ENCODE measurements at regions not wholly inside any gene's neighbourhood (a gene's known extent, or its start where the extent isn't known, plus 50 kb on each side); places are given as distances from the start of the nearest gene placed in this dataset.

GRCh38 chr11:24372491-24372890 lies 124.4 kb upstream of the LUZP2 start:
- no peak overlapping the region for H3K27ac ChIP-seq (ENCODE audit: insufficient read depth, low read length)
- H2AFZ ChIP-seq (ENCODE audit: low read length), result no peak overlapping the region
- no peak for DNase-seq (ENCODE audit: low read depth in 2 of 2)
- no peaks in the 10 kb centered on the region for H3K27me3 ChIP-seq (ENCODE audit: control insufficient read depth, insufficient read depth, low read length)
- no peaks in the 10 kb centered on the region for H3K4me1 ChIP-seq (ENCODE audit: control insufficient read depth, extremely low read depth, insufficient read depth, low read length)
- TF ChIP-seq EZH2 (IDR thresholded peaks at IDR 0.05; ENCODE audit: low read length, missing control alignments), result no peak
- TF ChIP-seq CTCF (conservative IDR thresholded peaks at IDR 0.05 in 1 of 2, IDR thresholded peaks at IDR 0.05 in 1 of 2; ENCODE audit: low read depth in 1 of 2, low read length in 2 of 2), result no peak
- no peaks in the 10 kb centered on the region for H3K79me2 ChIP-seq (ENCODE audit: control insufficient read depth, insufficient read depth, low read length)
- no peaks in the 10 kb centered on the region for H3K9me3 ChIP-seq (ENCODE audit: control insufficient read depth, insufficient read depth, low read depth, low read length)
- no peaks in the 10 kb centered on the region for H4K20me1 ChIP-seq (ENCODE audit: control insufficient read depth, extremely low read depth, insufficient read depth, low read length)
- no peak overlapping the region for H3K9ac ChIP-seq (ENCODE audit: insufficient read depth, low read length)
- no peaks in the 10 kb centered on the region for H3K36me3 ChIP-seq (ENCODE audit: control insufficient read depth, insufficient read depth, low read length)
- no peak overlapping the region for H3K4me3 ChIP-seq (replicated peaks in 1 of 4; ENCODE audit: control extremely low read depth in 1 of 4, insufficient read depth in 1 of 4, low read depth in 3 of 4, low read length in 4 of 4)
- H3K4me2 ChIP-seq (ENCODE audit: extremely low read depth, insufficient read depth, low read length), result no peak overlapping the region

GRCh38 chr11:24373516-24373915 lies 123.3 kb upstream of the LUZP2 start:
- Histone ChIP-seq H3K79me2 (ENCODE audit: control insufficient read depth, insufficient read depth, low read length) (no peaks in the 10 kb centered on the region), H3K4me1 (ENCODE audit: control insufficient read depth, extremely low read depth, insufficient read depth, low read length) (no peaks in the 10 kb centered on the region), H3K36me3 (ENCODE audit: control insufficient read depth, insufficient read depth, low read length) (no peaks in the 10 kb centered on the region), H3K4me2 (ENCODE audit: extremely low read depth, insufficient read depth, low read length) (no peak overlapping the region), H3K9ac (ENCODE audit: insufficient read depth, low read length) (no peak overlapping the region), H3K4me3 (replicated peaks in 1 of 4; ENCODE audit: control extremely low read depth in 1 of 4, insufficient read depth in 1 of 4, low read depth in 3 of 4, low read length in 4 of 4) (no peak overlapping the region), H3K27me3 (ENCODE audit: control insufficient read depth, insufficient read depth, low read length) (no peaks in the 10 kb centered on the region), H3K27ac (ENCODE audit: insufficient read depth, low read length) (no peak overlapping the region), H4K20me1 (ENCODE audit: control insufficient read depth, extremely low read depth, insufficient read depth, low read length) (no peaks in the 10 kb centered on the region), H2AFZ (ENCODE audit: low read length) (no peak overlapping the region), H3K9me3 (ENCODE audit: control insufficient read depth, insufficient read depth, low read depth, low read length) (no peaks in the 10 kb centered on the region)
- DNase-seq (ENCODE audit: low read depth in 2 of 2), result peak in 1 of 2 donors; percentile 14
- TF ChIP-seq CTCF (conservative IDR thresholded peaks at IDR 0.05 in 1 of 2, IDR thresholded peaks at IDR 0.05 in 1 of 2; ENCODE audit: low read depth in 1 of 2, low read length in 2 of 2) (no peak), EZH2 (IDR thresholded peaks at IDR 0.05; ENCODE audit: low read length, missing control alignments) (no peak)

GRCh38 chr11:24375351-24375750 lies 121.5 kb upstream of the LUZP2 start:
- no peak overlapping the region for H3K4me2 ChIP-seq (ENCODE audit: extremely low read depth, insufficient read depth, low read length)
- H3K27me3 ChIP-seq (ENCODE audit: control insufficient read depth, insufficient read depth, low read length), result no peaks in the 10 kb centered on the region
- DNase-seq (ENCODE audit: low read depth in 2 of 2), result no peak
- no peak overlapping the region for H3K4me3 ChIP-seq (replicated peaks in 1 of 4; ENCODE audit: control extremely low read depth in 1 of 4, insufficient read depth in 1 of 4, low read depth in 3 of 4, low read length in 4 of 4)
- H4K20me1 ChIP-seq (ENCODE audit: control insufficient read depth, extremely low read depth, insufficient read depth, low read length), result no peaks in the 10 kb centered on the region
- H3K36me3 ChIP-seq (ENCODE audit: control insufficient read depth, insufficient read depth, low read length), result no peaks in the 10 kb centered on the region
- H3K9me3 ChIP-seq (ENCODE audit: control insufficient read depth, insufficient read depth, low read depth, low read length), result no peaks in the 10 kb centered on the region
- no peak for TF ChIP-seq EZH2 (IDR thresholded peaks at IDR 0.05; ENCODE audit: low read length, missing control alignments)
- TF ChIP-seq CTCF (conservative IDR thresholded peaks at IDR 0.05 in 1 of 2, IDR thresholded peaks at IDR 0.05 in 1 of 2; ENCODE audit: low read depth in 1 of 2, low read length in 2 of 2), result no peak
- H3K4me1 ChIP-seq (ENCODE audit: control insufficient read depth, extremely low read depth, insufficient read depth, low read length), result no peaks in the 10 kb centered on the region
- no peak overlapping the region for H2AFZ ChIP-seq (ENCODE audit: low read length)
- no peak overlapping the region for H3K27ac ChIP-seq (ENCODE audit: insufficient read depth, low read length)
- no peak overlapping the region for H3K9ac ChIP-seq (ENCODE audit: insufficient read depth, low read length)
- no peaks in the 10 kb centered on the region for H3K79me2 ChIP-seq (ENCODE audit: control insufficient read depth, insufficient read depth, low read length)
